HG03521 (cell line): ENCODE measurements at regions not wholly inside any gene's neighbourhood (a gene's known extent, or its start where the extent isn't known, plus 50 kb on each side); places are given as distances from the start of the nearest gene placed in this dataset.

ENCODE experiments used
- ATAC-seq: cut with Tn5 transposase; IDR thresholded peaks from one replicate; pipeline ENCODE4 v1.9.1; 2021; ENCODE audit warnings: mild to moderate bottlenecking, moderate library complexity; ENCODE audit not compliant: unreplicated experiment

GRCh38 chr18:71919211-71919610 lies 624.9 kb downstream of the CBLN2 start:
- ATAC-seq = no peak

DNA sequence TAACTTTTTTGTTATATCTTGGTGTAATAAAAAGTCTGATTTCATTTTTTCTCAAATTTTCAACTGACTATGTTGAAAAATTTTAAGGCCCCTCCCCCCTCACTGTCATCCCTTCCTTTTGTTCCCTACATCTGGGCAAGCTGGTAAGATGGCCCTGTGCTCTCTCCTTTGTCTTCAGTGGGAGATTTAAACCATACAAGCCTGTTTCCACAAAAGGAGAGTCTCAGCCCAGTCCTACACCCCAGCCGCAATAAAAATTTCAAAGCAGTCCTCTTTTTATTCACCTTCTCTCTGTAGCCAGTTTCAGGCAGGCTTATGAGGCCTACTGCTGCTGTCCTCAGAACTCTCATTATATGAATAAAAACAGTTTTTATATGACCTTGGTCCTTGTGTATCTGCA lies 630.5 kb downstream of the CBLN2 start:
- no peak for ATAC-seq

DNA sequence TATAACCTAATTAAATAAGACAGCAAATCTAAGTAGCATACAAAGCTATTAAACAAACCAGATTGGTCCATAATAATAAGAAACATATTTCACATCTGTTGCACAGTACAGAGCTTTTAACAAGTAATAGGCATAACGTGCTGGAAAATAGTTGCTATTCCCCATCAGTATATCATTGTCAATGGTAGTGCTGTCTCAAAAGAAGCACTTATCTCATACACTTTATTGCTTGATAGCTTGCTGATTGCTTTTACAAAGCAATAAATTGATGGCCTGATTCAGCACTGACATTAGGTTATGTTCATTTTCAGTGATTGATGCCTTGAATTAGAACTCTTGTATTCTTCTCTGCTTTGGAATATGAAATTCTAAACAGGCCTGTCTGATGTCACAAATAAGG lies 641.7 kb downstream of the CBLN2 start:
- ATAC-seq = no peak

GRCh38 chr18:71899707-71900472 lies 644.3 kb downstream of the CBLN2 start:
- ATAC-seq = no peak

- no peak for ATAC-seq
Measured at GRCh38 chr18:71899183-71899582, 645.0 kb downstream of the CBLN2 start.

GRCh38 chr18:71887509-71887908 lies 656.6 kb downstream of the CBLN2 start:
- ATAC-seq = no peak

DNA sequence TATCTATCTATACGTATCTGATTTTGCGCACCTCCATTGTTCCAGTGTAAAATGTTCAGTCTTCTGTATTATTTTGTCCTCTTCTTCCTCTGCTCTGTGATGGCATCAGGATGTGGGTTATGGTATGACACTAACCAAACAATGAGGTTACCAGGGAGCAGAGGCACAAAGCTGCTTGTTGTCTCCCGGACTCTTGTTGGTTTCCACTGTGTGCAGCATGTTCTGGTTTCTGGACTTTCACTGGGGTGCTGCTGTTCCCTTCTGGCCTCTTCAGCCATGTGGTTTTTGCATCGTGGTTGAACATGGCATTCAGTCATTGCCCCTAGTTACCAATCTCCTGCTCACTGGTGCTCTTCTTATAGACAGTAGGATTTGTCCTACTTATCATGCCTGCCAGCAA lies 665.9 kb downstream of the CBLN2 start:
- ATAC-seq = no peak

DNA sequence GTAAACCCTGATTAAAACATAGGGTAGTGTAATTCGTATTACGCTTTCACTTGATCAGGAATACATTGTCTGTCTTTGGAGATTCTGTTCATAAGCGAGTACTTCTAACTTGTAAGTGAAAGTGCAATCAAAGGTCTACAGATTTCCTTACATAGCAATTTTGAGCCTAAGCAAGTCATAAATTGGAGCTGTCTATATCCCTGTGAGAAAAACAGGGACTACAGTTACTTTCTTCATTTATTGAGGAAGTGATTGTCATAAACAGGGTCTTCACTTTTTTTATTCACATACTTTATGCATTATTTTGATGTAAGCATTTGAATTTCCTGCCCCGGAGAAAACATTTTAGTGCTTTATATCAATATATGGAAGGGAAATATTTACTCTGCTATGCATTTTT lies 670.4 kb downstream of the CBLN2 start:
- ATAC-seq = no peak

DNA sequence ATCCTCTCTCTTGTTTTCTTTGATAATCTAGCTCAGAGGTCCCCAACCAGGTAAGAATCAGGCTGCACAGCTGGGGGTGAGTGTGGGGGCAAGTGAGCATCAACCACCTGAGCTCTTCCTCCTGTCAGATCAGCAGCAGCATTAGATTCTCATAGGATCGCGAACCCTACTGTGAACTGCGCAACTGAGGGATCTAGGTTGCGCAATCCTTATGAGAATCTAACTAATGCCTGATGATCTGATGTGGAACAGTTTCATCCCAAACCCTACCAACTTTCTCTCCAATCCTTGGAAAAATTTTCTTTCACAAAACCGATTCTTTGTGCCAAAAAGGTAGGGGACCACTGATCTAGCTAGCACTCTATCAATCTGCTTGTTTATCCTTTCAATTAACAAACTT lies 678.3 kb downstream of the CBLN2 start:
- no peak for ATAC-seq

- ATAC-seq = no peak
Measured at GRCh38 chr18:71850602-71851001, 693.5 kb downstream of the CBLN2 start.

- no peak for ATAC-seq
Measured at GRCh38 chr18:71849407-71849806, 694.7 kb downstream of the CBLN2 start.

- no peak for ATAC-seq
Measured at GRCh38 chr18:71846716-71847115, 697.4 kb downstream of the CBLN2 start.

- ATAC-seq = no peak
Measured at GRCh38 chr18:71844814-71845213, 699.3 kb downstream of the CBLN2 start.

GRCh38 chr18:71842666-71843065 lies 701.5 kb downstream of the CBLN2 start:
- no peak for ATAC-seq

DNA sequence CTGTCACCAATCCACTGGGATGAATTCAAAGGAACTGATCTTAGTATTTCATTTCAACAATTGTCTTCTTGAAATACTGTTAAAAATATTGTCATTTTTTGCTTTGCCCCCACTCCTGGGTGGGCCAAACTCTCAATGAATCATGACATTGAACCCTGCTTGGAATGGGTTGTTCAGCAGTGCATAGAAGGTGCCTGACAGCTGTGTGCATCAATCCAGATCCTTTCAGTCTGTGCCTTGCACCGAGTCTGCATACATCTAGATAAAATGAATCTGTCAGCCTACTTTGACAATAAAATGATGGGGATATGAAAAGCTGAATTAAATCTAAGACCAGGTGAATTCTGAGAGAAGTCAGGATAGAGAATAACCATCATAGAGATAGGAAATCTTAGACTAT lies 706.6 kb downstream of the CBLN2 start:
- no peak for ATAC-seq

DNA sequence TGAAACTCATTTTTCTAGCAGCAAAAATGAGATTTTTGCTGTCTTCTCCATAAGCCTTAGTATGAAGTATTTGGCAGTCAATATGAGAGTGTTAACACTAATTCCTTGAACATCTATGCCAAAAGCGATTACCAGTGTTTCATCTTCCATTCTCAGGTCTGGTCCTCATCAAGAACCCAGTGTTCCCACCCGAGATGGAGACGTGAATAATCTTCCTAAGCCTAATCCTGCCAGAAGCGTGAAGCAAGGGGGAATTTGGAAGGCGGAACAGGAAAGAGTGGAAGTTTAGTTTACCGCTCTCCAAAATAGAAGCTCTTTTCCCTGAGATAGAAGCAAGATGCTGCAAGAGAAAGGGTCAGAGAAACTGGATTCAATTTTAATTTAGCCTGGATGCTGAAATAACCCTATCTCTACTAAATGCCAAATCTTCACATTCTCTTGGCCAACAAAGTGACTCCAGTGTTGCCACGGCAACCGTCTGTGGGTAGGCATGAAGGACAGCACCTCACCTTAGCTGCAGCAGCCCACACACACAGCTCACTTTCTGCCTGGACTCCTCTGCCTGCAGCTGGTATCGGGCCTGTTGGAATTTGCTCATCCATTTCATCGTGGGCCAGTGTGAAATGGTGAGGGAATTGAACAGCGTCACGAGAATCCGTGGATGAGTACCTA lies 711.1 kb downstream of the CBLN2 start:
- no peak for ATAC-seq

- ATAC-seq = no peak
Measured at GRCh38 chr18:71831039-71831438, 713.1 kb downstream of the CBLN2 start.

DNA sequence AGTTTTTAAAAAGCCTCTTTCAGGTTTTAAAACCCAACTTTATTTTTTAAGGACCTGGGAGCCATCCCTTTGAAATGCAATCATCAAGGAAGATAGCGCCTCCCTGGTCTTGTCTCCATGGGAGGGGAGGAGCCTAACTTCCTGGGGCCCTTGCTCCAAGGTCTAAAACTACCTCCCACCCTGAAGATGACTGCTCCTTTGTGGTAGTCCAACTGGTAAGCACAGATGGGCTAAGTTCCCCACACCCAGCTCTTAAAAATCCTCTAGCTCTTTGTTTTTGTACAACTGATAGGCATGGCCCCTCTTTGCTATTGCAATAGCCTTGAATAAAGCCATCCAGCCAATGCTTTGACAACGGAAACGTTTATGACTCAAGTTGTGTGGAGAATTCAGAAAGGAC lies 716.8 kb downstream of the CBLN2 start:
- no peak for ATAC-seq

GRCh38 chr18:71815305-71815704 lies 728.8 kb downstream of the CBLN2 start:
- no peak for ATAC-seq

DNA sequence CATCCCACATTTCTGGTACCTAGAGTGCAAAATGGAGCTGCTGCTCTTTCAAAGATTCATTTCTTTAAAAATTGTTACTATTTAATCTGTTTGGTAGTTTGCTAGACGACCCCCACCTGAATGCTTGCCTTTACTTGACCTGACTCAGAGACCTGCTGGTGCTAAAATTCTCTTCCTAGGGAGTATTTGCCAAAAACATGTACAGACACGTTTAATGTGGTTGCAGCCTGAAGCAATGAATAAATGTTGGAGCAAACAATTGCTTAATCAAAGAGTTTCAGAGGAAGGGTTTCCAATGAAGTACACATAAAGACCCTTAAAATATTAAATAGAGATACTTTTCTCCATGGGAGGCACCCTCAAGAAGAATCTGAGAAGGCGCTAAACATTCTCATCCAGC lies 734.4 kb downstream of the CBLN2 start:
- no peak for ATAC-seq

DNA sequence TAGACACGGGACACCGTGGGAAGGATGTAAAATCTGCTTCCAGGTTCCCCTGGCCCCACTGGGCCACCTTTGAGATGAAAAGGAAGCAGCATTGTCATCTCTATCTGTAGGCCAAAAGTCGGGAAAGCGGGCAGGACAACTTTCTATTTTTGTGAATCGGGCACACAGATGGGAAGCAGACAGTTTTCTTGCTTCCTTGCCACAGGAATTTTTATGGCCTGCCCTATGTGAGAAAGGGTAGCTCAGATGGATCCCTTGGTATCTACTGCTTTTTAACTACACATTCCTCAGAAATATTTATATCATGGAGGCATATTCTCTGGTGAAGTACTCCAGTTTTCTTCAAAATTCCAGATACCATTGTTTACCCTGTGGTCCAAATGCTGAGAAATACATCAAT lies 735.5 kb downstream of the CBLN2 start:
- no peak for ATAC-seq

DNA sequence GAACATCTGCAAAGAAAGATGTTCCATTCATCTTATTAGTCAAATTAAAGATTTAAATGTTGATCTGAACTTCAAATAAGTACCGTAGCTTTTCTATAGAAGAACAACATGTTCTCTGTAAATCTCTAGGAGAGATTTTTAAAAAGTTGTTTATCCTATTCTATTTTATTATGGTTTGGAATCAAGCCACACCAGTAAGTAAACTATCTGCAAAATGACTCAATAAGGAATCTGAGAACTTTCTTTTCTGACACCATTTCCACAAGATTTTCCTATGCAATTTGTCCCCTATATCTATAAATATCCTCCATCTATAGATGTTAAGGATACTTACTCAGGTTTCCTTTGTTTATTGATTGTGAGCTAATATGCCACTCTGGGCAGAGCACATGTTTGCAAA lies 736.6 kb downstream of the CBLN2 start:
- no peak for ATAC-seq
